ENCODE measurements at regions not wholly inside any gene's neighbourhood (a gene's known extent, or its start where the extent isn't known, plus 50 kb on each side); places are given as distances from the start of the nearest gene placed in this dataset.

GRCh38 chr10:128525444-128525843 lies 399.2 kb upstream of the MKI67 start:
- TF ChIP-seq CTCF (IDR thresholded peaks at IDR 0.05; ENCODE audit: poor library complexity, severe bottlenecking) = no peak
- H3K27ac ChIP-seq (ENCODE audit: poor library complexity, severe bottlenecking) = no peak overlapping the region
- no peak for ATAC-seq (ENCODE audit: low read depth)
- H3K9me3 ChIP-seq (ENCODE audit: severe bottlenecking) = no peaks in the 10 kb centered on the region
- H3K27me3 ChIP-seq (ENCODE audit: insufficient read depth, poor library complexity, severe bottlenecking) = no peaks in the 10 kb centered on the region
- H3K36me3 ChIP-seq (ENCODE audit: low read depth) = no peaks in the 10 kb centered on the region
- DNase-seq (ENCODE audit: low spot score) = no peak
- no peak overlapping the region for H3K4me3 ChIP-seq (ENCODE audit: severe bottlenecking)
- no peaks in the 10 kb centered on the region for H3K4me1 ChIP-seq (ENCODE audit: insufficient read depth, poor library complexity, severe bottlenecking)

DNA sequence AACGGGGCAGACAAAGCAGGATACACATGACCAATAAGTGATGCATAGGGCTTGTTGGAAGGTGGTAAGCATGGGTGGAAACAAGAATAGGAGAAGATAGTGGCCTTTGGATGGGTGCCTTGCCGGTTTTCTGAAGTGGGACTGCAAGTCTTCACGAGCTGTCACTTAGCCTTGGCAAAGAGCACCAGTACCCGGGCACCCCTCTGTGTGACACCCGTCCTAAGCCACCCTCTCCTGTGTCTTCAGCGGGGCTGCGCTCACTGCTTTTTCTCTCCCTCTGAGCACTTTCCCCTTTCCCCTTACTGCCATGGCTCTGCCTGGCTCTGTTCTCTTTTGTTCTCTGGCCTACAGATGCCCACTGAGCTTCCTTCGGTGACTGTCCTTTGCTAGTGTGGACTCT lies 399.7 kb upstream of the MKI67 start:
- Histone ChIP-seq H3K9me3 (ENCODE audit: severe bottlenecking) (no peaks in the 10 kb centered on the region), H3K27me3 (ENCODE audit: insufficient read depth, poor library complexity, severe bottlenecking) (no peaks in the 10 kb centered on the region), H3K27ac (ENCODE audit: poor library complexity, severe bottlenecking) (no peak overlapping the region), H3K4me1 (ENCODE audit: insufficient read depth, poor library complexity, severe bottlenecking) (no peaks in the 10 kb centered on the region), H3K4me3 (ENCODE audit: severe bottlenecking) (no peak overlapping the region), H3K36me3 (ENCODE audit: low read depth) (no peaks in the 10 kb centered on the region)
- DNase-seq (ENCODE audit: low spot score) (no peak), ATAC-seq (ENCODE audit: low read depth) (no peak)
- no peak for TF ChIP-seq CTCF (IDR thresholded peaks at IDR 0.05; ENCODE audit: poor library complexity, severe bottlenecking)

GRCh38 chr10:128526791-128527375 lies 400.7 kb upstream of the MKI67 start:
- Histone ChIP-seq H3K27ac (ENCODE audit: poor library complexity, severe bottlenecking) (no peak overlapping the region), H3K4me3 (ENCODE audit: severe bottlenecking) (no peak overlapping the region), H3K27me3 (ENCODE audit: insufficient read depth, poor library complexity, severe bottlenecking) (no peaks in the 10 kb centered on the region), H3K9me3 (ENCODE audit: severe bottlenecking) (no peaks in the 10 kb centered on the region), H3K36me3 (ENCODE audit: low read depth) (no peaks in the 10 kb centered on the region), H3K4me1 (ENCODE audit: insufficient read depth, poor library complexity, severe bottlenecking) (no peaks in the 10 kb centered on the region)
- ATAC-seq (ENCODE audit: low read depth) (no peak), DNase-seq (ENCODE audit: low spot score) (no peak)
- TF ChIP-seq CTCF (IDR thresholded peaks at IDR 0.05; ENCODE audit: poor library complexity, severe bottlenecking) = no peak

DNA sequence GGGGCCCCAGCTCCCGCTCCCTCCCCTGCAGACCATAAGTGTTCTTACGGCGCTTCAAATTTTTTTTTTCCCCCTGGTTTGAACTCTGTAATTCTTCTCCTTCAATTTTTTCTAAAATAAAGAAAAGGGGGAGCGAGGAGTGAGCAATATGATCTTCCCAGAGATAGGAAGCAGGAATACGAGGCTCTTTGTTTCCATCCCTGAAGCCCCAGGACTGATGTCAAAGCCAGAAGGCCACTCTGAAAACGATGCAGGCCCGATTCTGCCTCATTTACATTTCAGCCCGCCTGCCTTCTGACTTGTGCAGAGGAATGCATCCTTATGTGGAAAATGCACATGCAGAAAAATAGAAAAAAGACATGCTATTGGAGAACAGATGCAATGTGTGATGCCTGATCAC lies 401.5 kb upstream of the MKI67 start:
- Histone ChIP-seq H3K27ac (ENCODE audit: poor library complexity, severe bottlenecking) (no peak overlapping the region), H3K4me1 (ENCODE audit: insufficient read depth, poor library complexity, severe bottlenecking) (no peaks in the 10 kb centered on the region), H3K27me3 (ENCODE audit: insufficient read depth, poor library complexity, severe bottlenecking) (no peaks in the 10 kb centered on the region), H3K36me3 (ENCODE audit: low read depth) (no peaks in the 10 kb centered on the region), H3K9me3 (ENCODE audit: severe bottlenecking) (no peaks in the 10 kb centered on the region), H3K4me3 (ENCODE audit: severe bottlenecking) (no peak overlapping the region)
- no peak for DNase-seq (ENCODE audit: low spot score)
- TF ChIP-seq CTCF (IDR thresholded peaks at IDR 0.05; ENCODE audit: poor library complexity, severe bottlenecking) = no peak
- no peak for ATAC-seq (ENCODE audit: low read depth)

DNA sequence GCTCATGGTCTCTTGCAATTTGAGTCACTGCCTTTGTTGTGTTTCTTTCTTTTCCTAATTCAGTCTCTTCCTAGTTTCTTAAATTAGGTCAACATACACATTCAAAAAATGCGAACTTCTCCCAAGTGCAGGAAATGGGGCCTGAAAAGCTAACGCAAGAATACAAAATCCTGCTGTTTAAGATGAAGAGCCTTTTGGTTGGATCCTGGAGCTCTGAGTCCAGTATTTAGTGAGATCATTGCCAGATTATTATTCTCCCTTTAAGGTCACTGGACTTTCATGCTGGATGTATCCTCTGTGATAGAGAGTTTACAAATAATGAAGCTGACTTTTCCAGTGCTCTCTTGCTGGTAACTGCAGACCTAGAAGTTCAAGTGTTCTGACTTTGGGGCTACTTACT lies 401.9 kb upstream of the MKI67 start:
- no peak overlapping the region for H3K4me3 ChIP-seq (ENCODE audit: severe bottlenecking)
- ATAC-seq (ENCODE audit: low read depth) = no peak
- TF ChIP-seq CTCF (IDR thresholded peaks at IDR 0.05; ENCODE audit: poor library complexity, severe bottlenecking) = no peak
- no peaks in the 10 kb centered on the region for H3K9me3 ChIP-seq (ENCODE audit: severe bottlenecking)
- no peak for DNase-seq (ENCODE audit: low spot score)
- H3K27ac ChIP-seq (ENCODE audit: poor library complexity, severe bottlenecking) = no peak overlapping the region
- no peaks in the 10 kb centered on the region for H3K4me1 ChIP-seq (ENCODE audit: insufficient read depth, poor library complexity, severe bottlenecking)
- H3K27me3 ChIP-seq (ENCODE audit: insufficient read depth, poor library complexity, severe bottlenecking) = no peaks in the 10 kb centered on the region
- no peaks in the 10 kb centered on the region for H3K36me3 ChIP-seq (ENCODE audit: low read depth)

All from RWPE2 (cell line).